HG02798 (cell line): ENCODE measurements at regions not wholly inside any gene's neighbourhood (a gene's known extent, or its start where the extent isn't known, plus 50 kb on each side); places are given as distances from the start of the nearest gene placed in this dataset.

Experiments used
- ATAC-seq: cut with Tn5 transposase; IDR thresholded peaks from one replicate; pipeline ENCODE4 v1.9.1; 2021; ENCODE audit warnings: mild to moderate bottlenecking; ENCODE audit not compliant: unreplicated experiment, poor library complexity

DNA sequence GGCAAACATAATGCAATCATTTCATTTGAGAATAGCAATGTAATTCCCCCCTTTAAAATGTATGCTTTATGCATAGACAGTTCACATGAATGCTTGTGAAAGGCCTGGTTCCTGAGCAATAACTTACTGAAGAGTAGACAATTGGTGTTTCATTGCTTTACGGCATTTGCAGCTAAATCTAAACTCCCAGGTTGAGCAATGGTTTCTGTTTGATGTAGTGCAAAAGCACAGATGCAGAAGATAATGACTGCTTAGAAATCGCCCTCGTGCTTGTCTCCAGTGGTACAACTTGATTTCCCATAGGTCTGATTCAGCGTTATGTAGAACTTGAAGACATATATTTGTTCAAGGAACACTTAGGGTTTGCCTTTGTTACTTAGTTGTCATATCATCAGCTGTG lies 1018.3 kb downstream of the DIAPH3 start:
- no peak for ATAC-seq

DNA sequence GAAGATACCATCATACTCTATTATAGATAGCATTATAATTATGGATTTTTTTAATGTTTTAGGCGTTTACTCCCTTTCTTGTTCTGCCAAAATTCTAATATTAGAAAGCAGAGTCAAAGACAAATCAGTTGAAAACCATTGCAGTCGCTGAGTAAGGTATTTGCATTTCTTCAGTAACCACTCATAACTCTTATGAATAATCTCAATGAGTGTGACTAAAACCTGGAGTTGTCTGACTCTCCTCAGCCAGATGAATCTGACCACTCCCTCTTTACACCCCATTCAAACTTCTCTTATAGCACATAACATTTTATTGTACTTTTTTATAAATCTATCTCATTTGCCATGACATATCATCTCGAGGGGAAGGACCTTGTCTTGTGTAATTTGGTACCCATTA lies 1006.5 kb downstream of the DIAPH3 start:
- ATAC-seq: no peak

DNA sequence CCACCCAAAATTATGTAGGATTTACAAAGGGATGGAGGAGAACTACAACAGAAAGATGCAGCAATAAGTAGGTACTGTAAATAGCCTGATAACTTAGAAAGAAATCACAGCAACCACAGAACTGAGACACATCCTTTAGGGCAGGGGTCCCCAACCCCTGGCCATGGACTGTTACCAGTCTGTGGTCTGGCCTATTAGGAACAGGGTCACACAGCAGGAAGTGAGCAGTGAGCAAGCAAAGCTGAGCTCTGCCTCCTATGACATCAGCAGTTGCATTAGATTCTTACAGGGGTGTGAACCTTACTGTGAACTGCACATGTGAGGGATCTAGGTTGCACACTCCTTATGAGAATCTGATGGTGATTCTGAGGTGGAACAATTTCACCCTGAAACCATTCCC lies 997.6 kb downstream of the DIAPH3 start:
- ATAC-seq: no peak

DNA sequence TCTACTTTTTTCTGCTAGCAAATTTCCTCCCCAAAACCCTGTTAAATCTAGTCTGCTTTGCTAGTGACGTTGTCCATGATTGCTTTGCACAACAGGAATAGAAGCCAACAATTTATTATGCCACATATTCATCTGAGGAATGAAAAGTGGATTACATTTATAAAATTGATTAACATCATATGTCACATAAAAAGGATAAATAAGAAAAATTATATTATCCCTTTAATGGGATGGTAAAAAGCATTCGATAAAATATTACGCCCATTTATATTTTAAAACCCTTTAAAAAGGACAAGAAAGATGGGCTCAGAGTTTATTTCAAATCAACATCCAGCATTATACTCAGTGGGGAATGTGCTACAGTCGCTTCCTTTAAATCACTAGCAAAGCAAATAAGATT lies 991.7 kb downstream of the DIAPH3 start:
- ATAC-seq: no peak

DNA sequence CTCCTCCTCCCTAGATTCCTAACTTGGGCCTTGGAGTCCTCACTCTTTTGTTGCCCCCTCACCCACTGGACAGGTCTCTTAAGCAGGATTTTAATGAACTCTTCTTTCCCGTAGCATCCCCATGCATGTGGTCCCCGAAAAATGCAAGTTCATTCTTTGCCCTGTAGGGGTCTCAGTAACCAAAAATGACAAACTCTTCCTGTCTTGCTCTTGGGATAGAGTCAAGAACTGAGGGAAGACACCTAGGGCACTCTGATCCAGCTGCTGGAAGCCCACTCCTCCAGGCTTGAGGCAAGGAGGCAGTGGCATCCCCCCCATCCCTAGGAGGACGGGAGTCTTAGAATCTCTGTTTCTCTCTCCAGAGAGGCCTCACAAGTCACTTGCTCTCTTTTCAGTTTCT lies 987.0 kb downstream of the DIAPH3 start:
- peak; percentile 49 for ATAC-seq

DNA sequence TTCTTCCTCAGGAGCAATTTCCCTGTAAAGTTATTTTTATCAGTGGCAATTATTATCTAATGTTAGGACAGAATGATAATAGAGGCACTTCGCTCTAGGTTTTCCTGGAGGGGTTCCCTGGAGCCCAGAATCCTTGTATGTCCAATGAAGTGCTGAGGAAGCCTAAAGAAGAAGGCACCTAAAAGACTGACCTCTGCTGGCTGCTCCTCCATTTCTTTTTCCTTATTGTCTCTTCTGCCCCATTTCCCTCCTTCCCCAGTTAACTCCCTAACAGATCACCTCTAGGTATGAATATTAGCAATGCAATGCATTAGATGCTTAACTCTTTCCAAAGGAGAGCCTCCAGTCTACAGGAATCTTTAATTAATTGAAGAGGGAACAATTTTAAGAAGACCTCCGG lies 985.4 kb downstream of the DIAPH3 start:
- no peak for ATAC-seq

DNA sequence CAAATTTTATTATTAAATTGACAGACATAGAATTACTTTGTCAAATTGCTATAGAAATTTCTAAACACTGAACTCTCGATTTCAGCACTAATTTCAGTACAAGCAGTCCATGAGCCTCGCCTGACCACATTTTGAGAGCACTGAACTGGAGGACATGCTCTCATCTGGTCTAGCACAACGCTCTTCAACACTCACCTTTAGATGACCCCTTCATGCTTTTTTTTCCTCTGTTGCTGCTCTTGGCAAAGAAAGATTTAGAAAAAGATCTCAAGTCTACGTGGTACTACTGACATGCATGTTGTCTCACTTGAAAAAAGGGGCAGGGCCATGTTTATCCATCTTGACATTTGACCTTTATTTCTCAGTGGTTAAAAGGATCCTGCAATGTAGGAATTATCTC lies 981.5 kb downstream of the DIAPH3 start:
- ATAC-seq: no peak

DNA sequence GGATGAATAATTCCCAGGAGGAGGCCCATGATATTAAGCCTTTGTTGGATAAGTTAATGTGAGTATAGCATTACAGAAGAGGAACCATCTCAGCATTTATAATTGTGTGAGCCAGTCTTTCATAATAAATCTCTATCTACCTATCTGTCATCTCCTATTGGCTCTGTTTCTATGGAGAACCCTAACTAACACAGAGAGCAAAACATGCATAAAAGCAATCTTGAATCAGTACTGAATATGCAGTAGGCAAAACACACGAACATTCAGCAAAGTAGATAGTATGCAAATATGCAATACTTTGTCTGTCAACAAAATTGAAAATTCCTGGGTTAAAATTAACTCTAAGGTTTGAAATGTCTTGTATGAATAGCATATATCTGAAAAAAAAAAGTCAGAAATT lies 966.3 kb downstream of the DIAPH3 start:
- ATAC-seq: no peak

DNA sequence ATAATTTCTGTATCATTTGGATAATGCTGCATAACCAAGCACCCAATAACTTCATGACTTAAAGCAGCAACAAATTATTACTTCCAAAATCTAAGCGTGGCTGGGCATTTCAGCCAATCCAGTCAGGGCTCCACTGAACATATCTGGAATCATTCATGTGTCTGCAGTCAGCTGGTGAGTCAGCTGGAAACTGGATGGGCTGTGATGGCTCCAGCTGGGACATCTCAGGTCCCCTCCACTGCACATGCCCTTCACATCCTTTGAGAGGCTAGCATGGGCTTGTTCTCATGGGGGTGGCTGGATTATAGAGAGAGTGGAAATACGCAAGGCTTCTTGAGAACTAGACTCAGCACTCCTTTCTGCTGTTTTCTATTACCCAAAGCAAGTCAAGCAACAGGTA lies 961.9 kb downstream of the DIAPH3 start:
- no peak for ATAC-seq

DNA sequence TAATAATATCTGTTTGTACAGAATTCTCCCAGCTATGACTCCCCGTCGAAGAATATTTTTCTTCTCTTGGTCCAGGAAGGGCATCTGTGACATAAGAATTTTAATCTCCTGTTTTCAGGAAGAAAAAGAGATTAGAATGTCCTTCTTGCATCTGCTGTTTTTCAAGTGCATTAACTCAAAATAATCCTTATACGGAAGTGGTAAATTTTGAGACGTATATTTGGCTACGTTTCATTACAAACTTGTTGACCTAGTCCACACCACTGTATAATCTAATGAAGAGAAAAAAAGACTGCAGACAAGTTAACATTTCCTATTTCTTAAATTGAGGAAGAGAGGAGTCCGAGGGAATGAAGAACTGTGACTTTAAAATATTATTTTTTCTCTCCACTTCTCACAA lies 959.9 kb downstream of the DIAPH3 start:
- ATAC-seq: no peak

DNA sequence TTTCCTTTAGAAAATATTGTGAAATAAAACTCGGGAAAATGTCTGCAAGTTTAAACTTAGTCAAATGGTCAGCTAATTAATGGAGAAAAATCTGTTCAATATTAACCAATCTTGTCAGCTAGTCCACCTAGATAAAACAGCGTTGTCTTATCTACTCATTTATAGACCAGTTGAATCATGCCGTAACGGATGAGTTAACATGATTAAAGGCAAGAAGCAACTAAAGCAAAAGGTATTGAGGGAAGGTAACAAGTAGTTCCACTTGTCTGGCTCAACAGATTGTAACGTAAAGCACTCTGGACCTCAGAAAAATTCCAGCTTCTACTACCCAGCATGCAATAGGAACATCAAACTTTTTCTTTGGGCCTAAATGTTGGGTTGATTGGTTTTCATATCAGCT lies 958.2 kb downstream of the DIAPH3 start:
- no peak for ATAC-seq

DNA sequence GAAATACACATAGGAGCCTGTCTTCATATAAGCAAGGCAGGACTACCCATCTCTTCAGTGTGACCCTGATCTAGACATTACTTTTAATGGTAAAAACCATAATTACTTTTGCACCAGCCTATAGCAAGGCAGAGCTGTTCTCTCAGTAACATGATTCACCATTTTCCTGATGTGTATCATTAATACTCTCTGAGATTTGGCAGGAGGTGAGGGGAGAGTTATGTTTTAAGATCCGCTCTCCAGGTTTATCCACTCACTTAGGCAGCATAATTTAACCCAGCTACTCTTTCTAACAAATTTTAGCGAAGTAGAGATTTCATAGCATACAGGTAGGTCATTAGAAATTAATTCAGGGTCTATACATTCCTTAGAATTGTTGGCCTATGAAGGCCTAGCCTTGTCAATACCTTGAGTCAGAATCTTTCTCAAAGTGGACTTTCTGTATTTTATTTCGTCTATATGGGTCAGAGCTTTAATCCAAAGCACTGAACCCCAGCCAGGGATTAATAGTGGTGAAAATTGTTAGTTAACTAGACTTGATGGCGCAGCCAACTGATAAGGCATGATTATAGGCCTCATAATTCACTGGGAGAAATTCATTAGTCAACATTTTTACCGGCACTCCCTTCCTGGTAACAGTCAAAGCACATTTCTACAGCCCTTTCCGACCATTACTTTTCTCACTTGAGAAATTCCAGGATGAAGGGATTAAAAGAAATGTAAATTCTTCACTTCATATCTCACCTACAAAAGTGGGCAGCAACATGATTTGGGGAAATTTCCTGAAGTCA lies 955.1 kb downstream of the DIAPH3 start:
- no peak for ATAC-seq

DNA sequence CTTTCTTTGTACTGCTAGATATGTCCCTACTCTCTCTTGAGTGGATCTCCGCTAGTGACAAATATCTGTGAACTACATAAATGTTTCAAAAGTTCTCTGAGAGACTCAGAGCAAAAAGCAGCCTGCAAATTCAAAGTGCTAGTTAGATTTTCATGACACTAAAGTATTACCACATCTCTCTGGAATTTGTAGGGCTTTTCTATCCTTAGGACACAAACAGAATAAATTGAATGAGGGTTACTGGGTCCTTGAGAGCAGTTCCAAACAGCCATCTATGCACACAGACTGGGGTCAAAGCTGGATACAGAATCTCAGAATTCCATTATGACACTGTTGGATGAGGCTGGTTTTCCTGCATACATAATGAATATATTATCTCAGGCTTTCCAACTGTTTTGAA lies 953.2 kb downstream of the DIAPH3 start:
- no peak for ATAC-seq

DNA sequence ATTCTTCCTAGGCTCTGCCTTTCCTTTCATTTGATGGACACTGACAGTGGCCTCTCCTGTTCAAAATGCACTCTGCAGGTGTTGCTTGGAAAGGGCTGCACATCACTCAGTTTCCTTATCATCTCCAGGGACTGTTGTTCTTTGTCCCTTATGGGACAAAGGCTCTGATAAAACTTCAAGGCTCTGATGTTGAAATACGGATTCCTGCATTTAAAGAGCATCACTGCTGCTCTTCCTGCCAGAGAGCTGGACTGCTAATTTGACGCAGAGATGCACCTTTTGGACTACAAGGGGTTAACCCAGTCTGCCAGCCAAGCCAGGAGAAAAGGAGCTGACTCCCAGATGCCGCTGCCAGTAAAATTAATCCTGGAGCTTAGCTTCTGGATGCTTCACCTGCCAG lies 952.1 kb downstream of the DIAPH3 start:
- ATAC-seq: no peak

DNA sequence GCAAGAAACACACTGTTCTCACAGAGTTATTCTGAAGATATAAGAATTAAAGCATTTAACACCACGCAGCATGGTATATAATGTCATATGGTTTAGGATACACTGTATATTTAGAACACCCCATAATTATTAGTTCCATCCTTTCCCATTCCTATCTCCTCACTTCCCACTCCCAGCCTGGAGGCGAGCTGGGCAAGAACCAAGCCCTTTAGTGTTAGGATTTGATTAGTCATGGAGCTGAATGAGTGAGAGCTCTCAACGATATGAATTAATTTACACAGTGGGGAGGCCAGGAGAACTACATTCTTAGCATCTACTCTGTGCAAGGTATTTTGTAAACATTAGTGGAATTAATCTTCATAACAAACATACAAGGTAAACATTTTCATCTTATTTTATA lies 934.3 kb downstream of the DIAPH3 start:
- no peak for ATAC-seq

DNA sequence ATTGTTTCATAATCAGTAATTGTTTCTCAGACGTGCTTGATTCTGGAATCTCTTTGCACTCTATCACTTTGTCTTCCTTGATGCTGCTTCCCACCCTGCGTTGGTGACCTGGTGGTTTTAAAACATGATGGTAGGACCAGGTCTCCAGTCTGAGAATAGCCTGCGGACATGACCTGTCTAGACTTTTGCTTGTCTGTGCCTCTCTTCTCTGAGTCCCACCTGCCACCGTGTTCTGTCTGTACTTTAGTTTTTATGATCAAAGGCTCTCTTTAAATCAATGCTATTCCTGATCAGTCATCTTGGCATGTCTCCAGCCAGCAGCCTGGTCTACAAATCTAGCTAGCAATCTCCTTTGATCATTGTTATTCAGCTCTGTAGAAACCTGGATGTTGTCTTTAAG lies 933.9 kb downstream of the DIAPH3 start:
- ATAC-seq: no peak

DNA sequence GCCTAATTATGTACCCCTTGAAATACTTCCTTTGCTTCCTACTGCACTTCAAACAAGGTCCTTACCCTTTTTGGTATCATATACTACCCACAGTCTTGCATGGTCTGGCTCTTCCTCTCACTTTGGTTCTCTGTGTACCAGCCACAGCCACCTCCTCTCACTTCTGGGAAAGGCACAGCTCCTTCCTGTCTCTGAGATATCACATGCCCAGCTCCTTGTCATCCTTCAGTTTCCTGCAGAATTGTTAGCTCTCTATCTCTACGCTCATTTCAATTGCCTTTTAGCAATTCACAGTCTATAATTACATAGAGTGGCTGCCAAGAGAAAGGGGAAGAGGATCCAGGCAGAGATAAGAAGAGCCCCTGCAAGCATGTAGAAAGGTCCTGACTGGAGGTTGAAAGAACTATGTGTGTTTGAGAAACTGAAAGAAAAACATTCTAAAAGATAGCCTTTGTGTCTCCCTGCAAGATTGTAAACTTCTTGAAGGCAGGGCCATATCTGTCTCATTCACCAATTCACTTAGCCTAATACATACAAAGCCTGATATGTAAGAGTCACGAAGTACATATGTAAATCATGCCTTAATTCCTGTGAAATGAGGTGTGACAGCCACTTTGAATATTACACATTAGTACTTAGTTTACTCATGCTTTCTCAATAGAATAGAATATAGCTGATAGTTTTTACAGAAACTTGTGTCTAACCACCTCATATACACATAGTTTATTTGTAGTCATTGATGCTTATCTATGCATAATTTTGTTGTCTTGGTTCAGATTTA lies 933.1 kb downstream of the DIAPH3 start:
- ATAC-seq: no peak

DNA sequence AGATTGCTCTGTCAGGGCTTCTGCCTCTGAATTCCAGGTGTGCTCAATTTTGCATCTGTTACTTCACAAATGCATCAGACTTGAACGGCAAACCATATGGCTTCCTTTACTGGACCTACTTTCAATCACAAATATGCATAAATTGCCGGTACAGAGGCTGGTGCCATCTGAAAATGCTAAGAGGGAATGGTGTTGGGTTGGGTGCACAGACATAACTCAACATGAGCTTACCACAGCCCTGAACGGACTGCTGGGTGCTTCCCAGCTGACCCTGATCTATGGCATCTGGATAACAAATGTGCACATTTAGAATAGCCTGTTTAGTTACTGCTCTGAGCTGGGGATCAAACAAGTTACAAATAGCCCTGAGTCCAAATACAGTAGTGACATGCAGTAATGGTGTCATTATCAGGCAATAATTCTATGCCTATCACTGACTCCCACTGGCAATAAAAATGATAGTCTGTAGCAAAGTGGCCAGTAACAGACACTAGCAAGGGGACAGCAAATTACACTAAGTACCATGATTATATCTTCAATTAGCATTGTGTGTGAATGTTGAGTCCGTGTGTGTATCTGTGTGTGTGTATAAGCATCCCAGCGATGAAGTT lies 927.3 kb downstream of the DIAPH3 start:
- no peak for ATAC-seq

DNA sequence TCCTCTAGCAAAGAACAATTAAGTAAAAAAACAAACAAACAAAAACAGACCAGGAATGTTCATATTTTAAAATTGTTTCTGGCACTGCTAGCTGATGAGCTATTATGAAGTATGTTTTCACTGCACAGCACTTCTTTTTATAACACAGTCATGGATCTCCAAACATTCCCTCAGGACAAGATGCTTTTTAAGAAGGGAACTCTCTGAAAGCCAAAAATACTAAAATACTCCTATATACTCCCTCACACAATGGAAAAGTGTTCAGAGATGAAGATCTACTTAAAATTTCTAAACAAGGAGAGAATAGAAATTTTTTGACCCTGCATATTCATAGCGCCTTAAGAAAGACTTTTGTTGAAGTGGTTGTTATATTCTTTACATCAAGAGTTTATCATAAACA lies 926.8 kb downstream of the DIAPH3 start:
- no peak for ATAC-seq

DNA sequence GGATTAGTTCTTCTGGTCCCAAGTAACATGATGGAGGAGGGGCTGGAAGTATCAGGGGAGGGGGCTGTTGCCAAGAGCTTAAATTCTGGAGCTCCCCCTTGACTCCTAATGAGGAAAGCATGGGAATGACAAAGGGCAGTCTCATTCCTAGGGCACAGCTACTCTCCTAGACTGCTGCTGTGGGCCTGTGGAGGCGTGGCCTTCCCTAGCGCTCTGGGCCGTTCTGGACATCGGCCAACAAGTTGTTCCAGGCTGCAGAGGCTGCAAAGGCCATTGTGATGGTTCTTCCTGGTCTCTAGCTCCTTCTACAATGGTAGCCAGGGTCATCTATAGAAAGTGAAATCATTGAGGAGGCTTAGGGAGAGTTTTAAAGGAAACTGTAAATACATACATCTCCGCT lies 916.6 kb downstream of the DIAPH3 start:
- no peak for ATAC-seq

DNA sequence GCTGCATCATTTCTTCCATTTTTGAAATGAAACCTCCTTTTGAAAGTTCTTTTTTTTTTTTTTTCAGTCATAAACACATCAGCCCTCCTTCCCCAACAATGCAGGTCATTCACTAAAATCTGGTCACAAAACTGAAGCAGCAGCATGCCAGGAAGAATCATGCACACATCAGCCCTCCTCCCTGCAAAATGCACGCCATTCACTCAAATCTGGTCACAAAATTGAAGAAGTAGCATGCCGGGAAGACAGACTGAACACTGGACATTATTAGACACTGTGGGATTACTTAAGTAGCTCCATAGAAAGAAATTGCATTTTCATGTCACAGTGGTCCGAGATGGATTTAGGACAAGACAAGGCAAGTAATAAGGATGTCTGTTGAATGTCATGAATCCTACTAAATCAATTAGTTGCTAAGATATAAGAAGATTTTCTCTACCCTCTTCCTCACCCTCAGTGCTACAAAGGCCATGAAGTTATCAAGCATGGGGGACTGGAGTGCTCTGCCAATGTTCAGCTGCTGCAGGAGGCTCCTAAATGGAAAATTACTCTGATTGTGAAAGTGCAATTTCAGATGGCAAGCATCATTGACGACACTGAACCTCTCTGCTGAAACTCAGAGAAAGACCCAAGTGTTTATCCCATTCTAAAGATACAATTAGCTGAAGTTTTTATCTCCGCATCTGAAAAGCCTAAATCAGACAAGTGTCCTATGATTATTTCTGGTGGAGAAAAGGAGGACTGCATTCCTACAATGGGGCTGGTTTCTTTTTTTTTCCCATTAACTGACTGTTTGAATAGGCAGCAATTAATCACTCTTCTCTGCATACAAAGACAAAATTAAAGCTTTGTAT lies 913.2 kb downstream of the DIAPH3 start:
- ATAC-seq: no peak
